Testis (tissue), 2 donors: ENCODE measurements at regions not wholly inside any gene's neighbourhood (a gene's known extent, or its start where the extent isn't known, plus 50 kb on each side); places are given as distances from the start of the nearest gene placed in this dataset.

ENCODE experiments used
- CTCF ChIP-seq, 3 experiments: fragments of 450-650 bp in 2 of 3; fragments of 200-600 bp in 1 of 3; sonication (generic) in 1 of 3; IDR thresholded peaks; one replicate each; pipeline ENCODE4 v1.5.1; 2016 to 2019; ENCODE audit warnings: antibody characterized with exemption in 3 of 3, mild to moderate bottlenecking in 2 of 3, moderate library complexity in 1 of 3
- POLR2A ChIP-seq: fragments of 450-650 bp; IDR thresholded peaks from one replicate; pipeline ENCODE4 v1.6.1; 2017; ENCODE audit warnings: antibody characterized with exemption, mild to moderate bottlenecking, moderate library complexity

DNA sequence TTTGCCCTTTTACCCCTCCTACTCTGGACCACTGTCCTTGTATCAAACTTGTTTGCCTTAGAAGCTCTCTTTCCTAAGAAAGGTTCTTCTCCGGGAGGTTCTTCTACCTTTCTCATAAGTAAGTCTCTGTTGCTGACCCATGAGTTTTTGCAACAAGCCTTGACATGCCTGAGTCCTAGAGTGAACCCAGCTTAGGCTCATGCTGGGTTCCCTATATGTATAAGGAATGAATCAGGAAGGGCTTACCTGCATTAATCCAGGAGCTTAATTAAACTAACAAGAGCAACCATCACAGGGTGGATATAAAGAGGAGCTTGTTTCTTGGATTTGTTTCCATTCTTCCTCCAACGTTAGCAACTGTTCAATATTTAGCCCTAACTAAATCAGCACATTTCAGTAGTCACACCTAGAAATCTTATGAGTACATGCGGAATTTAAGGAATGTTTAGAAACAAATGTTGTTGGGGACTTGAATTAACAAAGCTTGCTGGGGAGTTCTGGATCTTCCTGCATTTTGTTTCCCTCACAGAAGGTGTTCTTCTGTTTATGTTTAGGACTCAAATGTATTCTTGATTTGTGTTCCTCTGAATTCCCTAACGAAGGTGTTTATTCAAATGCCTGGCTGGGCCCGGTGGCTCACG, 64.3 kb upstream of the RAB3GAP2 start:
- TF ChIP-seq CTCF (IDR thresholded peaks at IDR 0.05), result no peak
- TF ChIP-seq POLR2A, result no peak
